ENCODE measurements at regions not wholly inside any gene's neighbourhood (a gene's known extent, or its start where the extent isn't known, plus 50 kb on each side); places are given as distances from the start of the nearest gene placed in this dataset.

DNA sequence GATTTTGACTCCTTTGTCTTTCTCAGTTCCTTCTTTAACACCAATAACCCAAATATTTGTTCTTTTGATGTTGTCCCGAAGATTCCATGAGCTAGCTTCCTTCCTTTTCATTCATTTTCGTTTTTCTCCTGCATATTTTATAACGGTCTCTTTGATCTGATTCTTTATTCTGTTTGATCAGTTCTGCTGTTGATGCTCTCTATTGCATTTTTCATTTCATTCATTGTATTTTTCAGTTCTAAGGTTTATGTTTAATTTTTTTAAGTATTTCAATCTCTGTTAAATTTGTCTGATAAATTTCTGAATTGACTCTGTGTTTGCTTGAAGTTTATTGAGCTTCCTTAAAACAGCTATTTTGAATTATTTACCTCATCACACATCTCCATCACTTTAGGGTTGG lies 68.4 kb upstream of the LRCH1 start:
- H3K27me3 Mint-ChIP-seq (ENCODE audit: low read depth), result no peaks in the 10 kb centered on the region
- DNase-seq (ENCODE audit: low spot score), result no peak
- H3K27ac Mint-ChIP-seq (ENCODE audit: unreplicated experiment), result no peak overlapping the region
- peaks cover 30% of the 10 kb centered on the region for H3K9me3 Mint-ChIP-seq (ENCODE audit: low read depth)
- peaks cover 17% of the 10 kb centered on the region for H3K4me1 Mint-ChIP-seq (ENCODE audit: low read depth)
- TF ChIP-seq, protein P1, sequence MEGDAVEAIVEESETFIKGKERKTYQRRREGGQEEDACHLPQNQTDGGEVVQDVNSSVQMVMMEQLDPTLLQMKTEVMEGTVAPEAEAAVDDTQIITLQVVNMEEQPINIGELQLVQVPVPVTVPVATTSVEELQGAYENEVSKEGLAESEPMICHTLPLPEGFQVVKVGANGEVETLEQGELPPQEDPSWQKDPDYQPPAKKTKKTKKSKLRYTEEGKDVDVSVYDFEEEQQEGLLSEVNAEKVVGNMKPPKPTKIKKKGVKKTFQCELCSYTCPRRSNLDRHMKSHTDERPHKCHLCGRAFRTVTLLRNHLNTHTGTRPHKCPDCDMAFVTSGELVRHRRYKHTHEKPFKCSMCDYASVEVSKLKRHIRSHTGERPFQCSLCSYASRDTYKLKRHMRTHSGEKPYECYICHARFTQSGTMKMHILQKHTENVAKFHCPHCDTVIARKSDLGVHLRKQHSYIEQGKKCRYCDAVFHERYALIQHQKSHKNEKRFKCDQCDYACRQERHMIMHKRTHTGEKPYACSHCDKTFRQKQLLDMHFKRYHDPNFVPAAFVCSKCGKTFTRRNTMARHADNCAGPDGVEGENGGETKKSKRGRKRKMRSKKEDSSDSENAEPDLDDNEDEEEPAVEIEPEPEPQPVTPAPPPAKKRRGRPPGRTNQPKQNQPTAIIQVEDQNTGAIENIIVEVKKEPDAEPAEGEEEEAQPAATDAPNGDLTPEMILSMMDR (IDR thresholded peaks at IDR 0.05), result no peak
- peaks cover 5% of the 10 kb centered on the region for H3K36me3 Mint-ChIP-seq (ENCODE audit: low read depth)
- H3K4me3 Mint-ChIP-seq (ENCODE audit: unreplicated experiment), result no peak overlapping the region

DNA sequence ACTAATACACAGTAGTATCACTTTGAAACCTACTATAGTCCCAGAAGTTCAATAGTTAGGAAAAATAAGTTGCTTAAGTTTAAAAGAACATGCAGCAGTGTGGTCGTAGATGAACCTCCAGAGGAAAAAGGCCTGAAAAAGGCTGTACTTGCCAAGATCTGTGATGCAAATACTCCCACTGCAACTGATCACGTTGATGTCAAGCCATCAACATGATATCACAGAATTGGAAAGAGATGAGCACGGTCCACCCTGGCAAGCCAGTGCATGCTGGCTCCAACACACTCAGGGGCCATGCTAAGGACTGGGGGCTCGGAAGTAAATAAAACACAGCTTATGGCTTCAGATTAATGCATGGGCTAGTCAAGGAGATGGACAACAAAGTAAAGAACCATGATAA lies 71.8 kb upstream of the LRCH1 start:
- H3K9me3 Mint-ChIP-seq (ENCODE audit: low read depth), result peaks cover 30% of the 10 kb centered on the region
- DNase-seq (ENCODE audit: low spot score), result no peak
- H3K4me3 Mint-ChIP-seq (ENCODE audit: unreplicated experiment), result no peak overlapping the region
- H3K4me1 Mint-ChIP-seq (ENCODE audit: low read depth), result peaks cover 3% of the 10 kb centered on the region
- H3K27ac Mint-ChIP-seq (ENCODE audit: unreplicated experiment), result no peak overlapping the region
- TF ChIP-seq, protein P1 (IDR thresholded peaks at IDR 0.05), result no peak
- H3K36me3 Mint-ChIP-seq (ENCODE audit: low read depth), result peaks cover 5% of the 10 kb centered on the region
- no peaks in the 10 kb centered on the region for H3K27me3 Mint-ChIP-seq (ENCODE audit: low read depth)

DNA sequence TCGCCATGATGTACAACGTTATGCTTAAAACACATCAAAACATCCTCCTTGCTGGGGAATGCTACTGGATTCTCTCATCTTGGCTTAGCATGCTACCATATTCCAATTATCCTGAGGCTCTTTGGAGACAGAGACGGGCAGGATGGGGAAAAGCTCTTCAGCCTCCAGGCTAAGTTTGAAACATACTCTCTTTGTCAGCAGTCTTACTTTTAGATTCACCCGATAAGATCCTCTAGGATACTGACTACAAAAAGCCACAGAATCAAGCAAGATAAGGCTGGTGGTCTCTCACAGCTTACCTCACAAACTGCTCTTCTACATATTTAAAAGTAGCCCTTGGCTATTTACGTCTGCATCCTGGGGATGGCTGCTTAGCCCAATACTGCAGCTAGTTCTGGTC lies 72.8 kb upstream of the LRCH1 start:
- DNase-seq (ENCODE audit: low spot score), result no peak
- peaks cover 25% of the 10 kb centered on the region for H3K9me3 Mint-ChIP-seq (ENCODE audit: low read depth)
- TF ChIP-seq, protein P1 (IDR thresholded peaks at IDR 0.05), result no peak
- H3K27ac Mint-ChIP-seq (ENCODE audit: unreplicated experiment), result no peak overlapping the region
- no peak overlapping the region for H3K4me3 Mint-ChIP-seq (ENCODE audit: unreplicated experiment)
- H3K4me1 Mint-ChIP-seq (ENCODE audit: low read depth), result peaks cover 13% of the 10 kb centered on the region
- H3K27me3 Mint-ChIP-seq (ENCODE audit: low read depth), result no peaks in the 10 kb centered on the region
- H3K36me3 Mint-ChIP-seq (ENCODE audit: low read depth), result peaks cover 5% of the 10 kb centered on the region

DNA sequence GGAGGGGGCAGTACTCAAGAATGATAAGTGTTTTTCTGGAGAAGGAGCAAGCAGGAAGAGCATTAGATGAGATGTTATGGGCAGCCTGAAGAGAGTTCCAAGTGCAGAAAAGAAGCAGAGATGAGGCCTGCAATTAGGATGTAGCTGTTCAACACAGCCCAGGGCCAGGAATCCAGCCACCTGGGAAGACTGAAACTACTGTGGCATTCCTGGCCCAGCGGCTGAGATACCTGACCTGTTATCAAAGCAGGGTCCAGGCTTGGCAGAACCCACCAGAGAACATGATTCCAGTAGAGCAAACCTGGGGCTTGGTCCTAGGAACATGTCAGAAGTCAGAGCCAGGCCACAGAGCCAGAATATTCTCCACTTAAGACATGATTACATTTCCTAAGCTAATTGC lies 73.3 kb upstream of the LRCH1 start:
- H3K27me3 Mint-ChIP-seq (ENCODE audit: low read depth), result no peaks in the 10 kb centered on the region
- peaks cover 4% of the 10 kb centered on the region for H3K36me3 Mint-ChIP-seq (ENCODE audit: low read depth)

DNA sequence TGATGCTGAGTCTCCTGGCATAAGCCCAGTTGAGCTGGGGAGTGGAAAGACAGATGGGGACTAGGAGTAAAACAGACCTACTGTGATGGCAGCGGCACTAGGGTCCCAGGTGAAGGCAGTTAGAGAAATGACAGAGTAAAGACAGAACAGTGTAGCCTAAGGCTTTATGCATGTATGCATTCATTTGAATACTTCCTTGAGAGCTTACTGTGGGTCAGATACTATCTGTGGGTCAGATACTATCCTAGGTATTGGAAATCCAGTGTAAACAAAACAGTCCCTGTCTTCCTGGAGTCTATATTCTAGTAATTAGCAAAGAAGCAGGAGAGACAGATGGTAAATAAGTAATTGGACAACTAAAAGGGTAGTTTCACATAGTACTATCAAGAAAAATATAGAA lies 73.7 kb upstream of the LRCH1 start:
- no peak overlapping the region for H3K4me3 Mint-ChIP-seq (ENCODE audit: unreplicated experiment)
- TF ChIP-seq, protein P1 (IDR thresholded peaks at IDR 0.05), result no peak
- peaks cover 1% of the 10 kb centered on the region for H3K36me3 Mint-ChIP-seq (ENCODE audit: low read depth)
- peaks cover 14% of the 10 kb centered on the region for H3K4me1 Mint-ChIP-seq (ENCODE audit: low read depth)
- peaks cover 17% of the 10 kb centered on the region for H3K9me3 Mint-ChIP-seq (ENCODE audit: low read depth)
- no peaks in the 10 kb centered on the region for H3K27me3 Mint-ChIP-seq (ENCODE audit: low read depth)
- DNase-seq (ENCODE audit: low spot score), result no peak
- no peak overlapping the region for H3K27ac Mint-ChIP-seq (ENCODE audit: unreplicated experiment)

More for the DNA sequence above, 73.3 kb upstream of the LRCH1 start:
- H3K4me3 Mint-ChIP-seq (ENCODE audit: unreplicated experiment), result no peak overlapping the region
- no peak for DNase-seq (ENCODE audit: low spot score)
- no peak overlapping the region for H3K27ac Mint-ChIP-seq (ENCODE audit: unreplicated experiment)
- peaks cover 14% of the 10 kb centered on the region for H3K4me1 Mint-ChIP-seq (ENCODE audit: low read depth)
- TF ChIP-seq, protein P1 (IDR thresholded peaks at IDR 0.05), result no peak
- H3K9me3 Mint-ChIP-seq (ENCODE audit: low read depth), result peaks cover 21% of the 10 kb centered on the region
